Smooth muscle cell (in vitro differentiated cells): ENCODE measurements at regions not wholly inside any gene's neighbourhood (a gene's known extent, or its start where the extent isn't known, plus 50 kb on each side); places are given as distances from the start of the nearest gene placed in this dataset.

Source experiments
- DNase-seq: peaks from one replicate; lab custom pipeline; 2025; ENCODE audit not compliant: unreplicated experiment; lab: John Stamatoyannopoulos, UW
- H2AFZ ChIP-seq: fragments of 200-600 bp; sonication (generic); 2 replicates; pipeline ENCODE4 v1.6.0; 2016; ENCODE audit warnings: antibody characterized with exemption, low read depth, mild to moderate bottlenecking
- H3F3A ChIP-seq: fragments of 200-600 bp; sonication (generic); 2 replicates; pipeline ENCODE4 v1.6.0; 2017; ENCODE audit warnings: antibody characterized with exemption, low read depth
- H3K27ac ChIP-seq: fragments of 200-600 bp; sonication (generic); 2 replicates; pipeline ENCODE4 v1.5.1; 2016; ENCODE audit warnings: low read depth, mild to moderate bottlenecking
- H3K27me3 ChIP-seq: fragments of 200-600 bp; sonication (generic); 2 replicates; pipeline ENCODE4 v1.6.1; 2016; ENCODE audit warnings: low read depth, mild to moderate bottlenecking
- H3K36me3 ChIP-seq: fragments of 200-600 bp; sonication (generic); 2 replicates; pipeline ENCODE4 v1.5.1; 2016; ENCODE audit warnings: low read depth
- H3K4me1 ChIP-seq: fragments of 200-600 bp; sonication (generic); 2 replicates; pipeline ENCODE4 v1.5.1; 2016; ENCODE audit warnings: low read depth
- H3K4me2 ChIP-seq: fragments of 200-600 bp; sonication (generic); 2 replicates; pipeline ENCODE4 v1.6.0; 2016; ENCODE audit warnings: mild to moderate bottlenecking
- H3K4me3 ChIP-seq: fragments of 200-600 bp; sonication (generic); 2 replicates; pipeline ENCODE4 v1.5.1; 2016; ENCODE audit warnings: mild to moderate bottlenecking
- H3K79me2 ChIP-seq: fragments of 200-600 bp; sonication (generic); 2 replicates; pipeline ENCODE4 v1.6.0; 2016; ENCODE audit warnings: low read depth, mild to moderate bottlenecking
- H3K9ac ChIP-seq: fragments of 200-600 bp; sonication (generic); 2 replicates; pipeline ENCODE4 v1.6.0; 2016; ENCODE audit warnings: low read depth
- H3K9me3 ChIP-seq: fragments of 200-600 bp; sonication (generic); replicated peaks from 2 replicates; pipeline ENCODE4 v1.5.1; 2016; ENCODE audit warnings: low read depth
- H4K20me1 ChIP-seq: fragments of 200-600 bp; sonication (generic); 2 replicates; pipeline ENCODE4 v1.6.0; 2016; ENCODE audit warnings: low read depth
- WGBS: methylation state at CpG from one replicate; pipeline ENCODE4 v1.1.7; 2016; ENCODE audit warnings: low lambda C conversion rate; 5-methylcytosine and 5-hydroxymethylcytosine counted together
- TF ChIP-seq, protein P1 (sequence below): fragments of 200-600 bp; sonication (generic); IDR thresholded peaks from 2 replicates; pipeline ENCODE4 v1.5.1; 2017; ENCODE audit warnings: borderline replicate concordance, mild to moderate bottlenecking, antibody characterized with exemption; ENCODE audit not compliant: insufficient read depth, poor library complexity, severe bottlenecking

DNA sequence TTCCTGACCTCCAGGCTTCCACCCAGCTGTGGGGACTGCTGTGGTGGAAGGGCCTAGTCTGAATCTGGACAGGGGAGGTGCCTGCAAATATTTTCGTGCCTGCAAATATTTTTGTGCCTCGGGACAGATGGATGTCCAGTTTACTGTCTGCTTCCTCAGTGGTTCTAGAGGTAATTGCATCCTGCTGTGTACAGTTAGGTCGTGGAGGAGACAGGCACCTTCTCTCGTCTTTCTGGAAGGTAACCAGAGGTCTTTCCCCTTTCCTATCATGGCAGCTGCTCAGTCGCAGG is 53.8 kb upstream of the TINAGL1 start:
- no peak overlapping the region for H3K9ac ChIP-seq
- no peak overlapping the region for H3K27ac ChIP-seq
- no peaks in the 10 kb centered on the region for H3K27me3 ChIP-seq
- no peak for DNase-seq
- H3F3A ChIP-seq = no peaks in the 10 kb centered on the region
- no peaks in the 10 kb centered on the region for H3K9me3 ChIP-seq
- no peaks in the 10 kb centered on the region for H3K36me3 ChIP-seq
- no peaks in the 10 kb centered on the region for H3K79me2 ChIP-seq
- H4K20me1 ChIP-seq = no peaks in the 10 kb centered on the region
- H2AFZ ChIP-seq = no peak overlapping the region
- WGBS = 79% methylated on average over 5 of the region's 5 CpGs
- no peaks in the 10 kb centered on the region for H3K4me1 ChIP-seq
- H3K4me2 ChIP-seq = no peak overlapping the region
- TF ChIP-seq, protein P1, sequence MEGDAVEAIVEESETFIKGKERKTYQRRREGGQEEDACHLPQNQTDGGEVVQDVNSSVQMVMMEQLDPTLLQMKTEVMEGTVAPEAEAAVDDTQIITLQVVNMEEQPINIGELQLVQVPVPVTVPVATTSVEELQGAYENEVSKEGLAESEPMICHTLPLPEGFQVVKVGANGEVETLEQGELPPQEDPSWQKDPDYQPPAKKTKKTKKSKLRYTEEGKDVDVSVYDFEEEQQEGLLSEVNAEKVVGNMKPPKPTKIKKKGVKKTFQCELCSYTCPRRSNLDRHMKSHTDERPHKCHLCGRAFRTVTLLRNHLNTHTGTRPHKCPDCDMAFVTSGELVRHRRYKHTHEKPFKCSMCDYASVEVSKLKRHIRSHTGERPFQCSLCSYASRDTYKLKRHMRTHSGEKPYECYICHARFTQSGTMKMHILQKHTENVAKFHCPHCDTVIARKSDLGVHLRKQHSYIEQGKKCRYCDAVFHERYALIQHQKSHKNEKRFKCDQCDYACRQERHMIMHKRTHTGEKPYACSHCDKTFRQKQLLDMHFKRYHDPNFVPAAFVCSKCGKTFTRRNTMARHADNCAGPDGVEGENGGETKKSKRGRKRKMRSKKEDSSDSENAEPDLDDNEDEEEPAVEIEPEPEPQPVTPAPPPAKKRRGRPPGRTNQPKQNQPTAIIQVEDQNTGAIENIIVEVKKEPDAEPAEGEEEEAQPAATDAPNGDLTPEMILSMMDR = no peak
- H3K4me3 ChIP-seq = no peak overlapping the region

DNA sequence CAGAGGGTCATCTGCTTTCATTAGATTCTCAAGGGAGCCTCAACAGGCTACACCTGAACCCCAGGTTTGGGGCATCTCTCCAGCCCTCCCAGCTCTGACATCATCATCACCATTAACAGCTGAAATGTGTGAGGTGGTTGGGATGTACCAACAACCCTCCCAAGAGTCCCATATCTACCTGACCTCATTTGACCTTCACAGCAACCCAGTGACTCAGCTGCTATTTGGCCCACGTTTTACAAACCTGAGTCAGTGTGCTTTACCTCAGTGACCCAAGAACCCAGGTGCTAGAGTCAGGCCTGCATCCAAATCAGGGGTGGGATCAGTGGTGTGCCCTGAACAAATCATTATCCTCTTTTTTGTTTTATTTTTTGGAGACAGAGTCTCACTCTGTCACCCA is 53.3 kb upstream of the TINAGL1 start:
- H3K4me2 ChIP-seq = no peak overlapping the region
- no peaks in the 10 kb centered on the region for H3K36me3 ChIP-seq
- no peaks in the 10 kb centered on the region for H3K79me2 ChIP-seq
- WGBS = 40% methylated on average over 1 of the region's 1 CpG
- H3K4me3 ChIP-seq = no peak overlapping the region
- TF ChIP-seq, protein P1 = no peak
- no peaks in the 10 kb centered on the region for H3K4me1 ChIP-seq
- no peak overlapping the region for H3K27ac ChIP-seq
- no peak overlapping the region for H2AFZ ChIP-seq
- H4K20me1 ChIP-seq = no peaks in the 10 kb centered on the region
- DNase-seq = no peak
- no peaks in the 10 kb centered on the region for H3K9me3 ChIP-seq
- H3K9ac ChIP-seq = no peak overlapping the region
- H3F3A ChIP-seq = no peaks in the 10 kb centered on the region
- H3K27me3 ChIP-seq = no peaks in the 10 kb centered on the region

DNA sequence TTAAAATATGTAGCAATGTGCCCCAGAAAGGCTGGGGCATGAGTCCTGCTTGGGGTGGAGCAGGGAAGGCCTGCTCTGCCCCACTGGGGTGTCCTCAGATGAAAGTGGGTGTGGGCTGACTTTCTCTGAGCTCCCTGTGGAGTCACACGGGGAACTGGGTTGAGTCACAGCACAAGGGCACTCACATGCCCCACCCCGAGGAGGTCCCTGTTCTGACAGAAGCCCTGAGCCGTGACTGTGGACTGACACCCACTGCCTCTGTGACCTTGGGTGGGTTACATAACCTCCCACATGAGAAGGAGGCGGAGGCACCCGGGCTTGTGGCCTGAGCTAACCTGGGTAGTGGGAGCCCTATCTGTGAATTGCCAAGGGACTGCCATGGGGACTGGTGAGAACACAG is 52.5 kb upstream of the TINAGL1 start:
- Histone ChIP-seq H4K20me1 (no peaks in the 10 kb centered on the region), H3K79me2 (no peaks in the 10 kb centered on the region), H3K9ac (no peak overlapping the region), H3K27ac (no peak overlapping the region), H3K4me2 (no peak overlapping the region), H3K27me3 (no peaks in the 10 kb centered on the region), H3F3A (no peaks in the 10 kb centered on the region), H3K4me3 (no peak overlapping the region), H3K36me3 (no peaks in the 10 kb centered on the region), H3K9me3 (no peaks in the 10 kb centered on the region), H2AFZ (no peak overlapping the region), H3K4me1 (no peaks in the 10 kb centered on the region)
- 47% methylated on average over 5 of the region's 5 CpGs for WGBS
- TF ChIP-seq, protein P1 = no peak
- DNase-seq = no peak

DNA sequence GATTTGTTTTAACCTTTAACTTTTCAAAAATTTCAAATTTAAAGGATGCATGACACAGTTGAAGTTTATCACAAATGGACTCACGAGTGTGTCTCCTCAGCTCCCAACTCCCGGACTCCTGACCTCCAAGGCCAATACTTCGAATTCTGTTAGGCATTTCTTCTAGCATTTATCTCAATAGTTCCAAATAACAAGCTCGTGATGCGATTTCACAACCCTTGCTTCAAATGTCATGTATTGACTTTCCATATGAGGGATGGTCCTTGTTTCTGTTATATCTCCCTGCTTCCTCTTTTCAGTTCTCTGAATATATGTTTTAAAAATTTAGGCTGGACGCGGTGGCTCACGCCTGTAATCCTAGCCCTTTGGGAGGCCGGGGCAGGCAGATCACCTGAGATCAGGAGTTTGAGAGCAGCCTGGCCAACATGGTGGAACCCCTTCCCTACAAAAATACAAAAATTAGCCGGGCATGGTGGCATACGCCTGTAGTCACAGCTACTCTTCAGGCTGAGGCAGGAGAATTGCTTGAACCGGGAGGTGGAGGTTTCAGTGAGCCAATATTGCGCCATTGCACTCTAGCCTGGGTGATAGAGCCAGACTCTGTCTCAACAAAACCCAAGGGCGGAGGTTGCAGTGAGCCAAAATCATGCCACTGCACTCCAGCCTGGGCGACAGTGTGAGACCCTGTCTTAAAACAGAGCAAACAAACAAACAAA is 52.0 kb upstream of the TINAGL1 start:
- H2AFZ ChIP-seq = no peak overlapping the region
- H3K4me2 ChIP-seq = no peak overlapping the region
- TF ChIP-seq, protein P1 = no peak
- DNase-seq = no peak
- H3K9ac ChIP-seq = no peak overlapping the region
- H3K79me2 ChIP-seq = no peaks in the 10 kb centered on the region
- no peak overlapping the region for H3K4me3 ChIP-seq
- no peaks in the 10 kb centered on the region for H3K4me1 ChIP-seq
- H3K27ac ChIP-seq = no peak overlapping the region
- H3F3A ChIP-seq = no peaks in the 10 kb centered on the region
- 93% methylated on average over 15 of the region's 15 CpGs for WGBS
- no peaks in the 10 kb centered on the region for H3K36me3 ChIP-seq
- no peaks in the 10 kb centered on the region for H3K9me3 ChIP-seq
- no peaks in the 10 kb centered on the region for H3K27me3 ChIP-seq
- no peaks in the 10 kb centered on the region for H4K20me1 ChIP-seq
